Neural crest cell (in vitro differentiated cells): ENCODE measurements at regions not wholly inside any gene's neighbourhood (a gene's known extent, or its start where the extent isn't known, plus 50 kb on each side); places are given as distances from the start of the nearest gene placed in this dataset.
A peak's percentile ranks its signal among the peaks of the same experiment; 100 is the strongest.

ENCODE experiments used
- DNase-seq: peaks from one replicate; pipeline ENCODE4 v3.0.0; 2021; ENCODE audit warnings: low read depth, mixed read lengths, low spot score
- H3K27ac Mint-ChIP-seq: one replicate; pipeline ENCODE4 v1.8.0; 2021; ENCODE audit warnings: mild to moderate bottlenecking, mixed read lengths; ENCODE audit not compliant: unreplicated experiment
- H3K27me3 Mint-ChIP-seq: 2 replicates; pipeline ENCODE4 v1.8.0; 2021; ENCODE audit warnings: low read depth, mild to moderate bottlenecking, mixed read lengths
- H3K36me3 Mint-ChIP-seq: 2 replicates; pipeline ENCODE4 v1.8.0; 2021; ENCODE audit warnings: low read depth, mild to moderate bottlenecking, mixed read lengths
- H3K4me1 Mint-ChIP-seq: 2 replicates; pipeline ENCODE4 v1.8.0; 2021; ENCODE audit warnings: mixed read lengths
- H3K4me3 Mint-ChIP-seq: one replicate; pipeline ENCODE4 v1.8.0; 2021; ENCODE audit warnings: mild to moderate bottlenecking, mixed read lengths
- H3K9me3 Mint-ChIP-seq: 2 replicates; pipeline ENCODE4 v1.8.0; 2021; ENCODE audit warnings: mixed read lengths
- CTCF ChIP-seq: fragments of 200-600 bp; sonication (generic); conservative IDR thresholded peaks from 2 replicates; pipeline ENCODE4 v1.5.0; 2021; ENCODE audit warnings: antibody characterized with exemption, mild to moderate bottlenecking

- no peak for DNase-seq
- Mint-ChIP-seq H3K36me3 (no peaks in the 10 kb centered on the region), H3K4me1 (peaks cover 54% of the 10 kb centered on the region), H3K4me3 (no peak overlapping the region), H3K9me3 (peaks cover 2% of the 10 kb centered on the region), H3K27ac (no peak overlapping the region), H3K27me3 (no peaks in the 10 kb centered on the region)
- no peak for TF ChIP-seq CTCF
Measured at GRCh38 chrX:140297273-140297672, 207.6 kb downstream of the SOX3 start.

GRCh38 chrX:140292961-140293360 is 211.9 kb downstream of the SOX3 start:
- no peak overlapping the region for H3K4me3 Mint-ChIP-seq
- no peak overlapping the region for H3K27ac Mint-ChIP-seq
- TF ChIP-seq CTCF, result no peak
- H3K27me3 Mint-ChIP-seq, result no peaks in the 10 kb centered on the region
- DNase-seq, result no peak
- H3K9me3 Mint-ChIP-seq, result peaks cover 8% of the 10 kb centered on the region
- H3K4me1 Mint-ChIP-seq, result peaks cover 39% of the 10 kb centered on the region
- peaks cover 5% of the 10 kb centered on the region for H3K36me3 Mint-ChIP-seq

- Mint-ChIP-seq H3K9me3 (peaks cover 8% of the 10 kb centered on the region), H3K4me1 (peaks cover 32% of the 10 kb centered on the region), H3K4me3 (no peak overlapping the region), H3K36me3 (peaks cover 5% of the 10 kb centered on the region), H3K27me3 (no peaks in the 10 kb centered on the region), H3K27ac (no peak overlapping the region)
- TF ChIP-seq CTCF, result no peak
- no peak for DNase-seq
Measured at GRCh38 chrX:140292188-140292587, 212.7 kb downstream of the SOX3 start.

GRCh38 chrX:140274811-140275525 is 229.9 kb downstream of the SOX3 start:
- peaks cover 21% of the 10 kb centered on the region for H3K9me3 Mint-ChIP-seq
- H3K27me3 Mint-ChIP-seq, result no peaks in the 10 kb centered on the region
- H3K27ac Mint-ChIP-seq, result peak overlapping the region; percentile 83
- peaks cover 29% of the 10 kb centered on the region for H3K4me1 Mint-ChIP-seq
- no peak for TF ChIP-seq CTCF
- H3K36me3 Mint-ChIP-seq, result peaks cover 15% of the 10 kb centered on the region
- no peak for DNase-seq
- peak overlapping the region; percentile 21 for H3K4me3 Mint-ChIP-seq

DNA sequence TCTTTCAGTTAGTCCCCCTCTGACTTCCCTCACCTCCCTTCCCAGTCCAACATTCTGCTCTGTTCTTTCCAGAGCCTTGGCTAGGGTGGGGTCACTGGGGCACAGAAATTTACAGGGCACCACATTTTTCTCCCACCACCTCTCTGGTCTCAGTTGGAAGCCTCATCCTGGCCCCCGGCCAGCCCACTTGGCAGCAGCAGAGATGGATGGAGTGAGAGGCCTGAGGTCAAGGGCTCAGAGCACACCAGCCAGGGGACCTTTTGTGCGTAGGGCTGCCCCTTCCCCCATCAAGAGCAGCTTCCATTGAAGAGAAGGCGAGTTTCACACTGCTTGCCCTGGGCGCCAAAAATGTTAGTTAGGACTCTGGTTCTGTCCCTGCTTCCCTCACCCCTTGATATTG is 230.9 kb downstream of the SOX3 start:
- Mint-ChIP-seq H3K4me3 (peak overlapping the region; percentile 21), H3K27ac (no peak overlapping the region), H3K27me3 (no peaks in the 10 kb centered on the region), H3K36me3 (peaks cover 21% of the 10 kb centered on the region), H3K9me3 (peaks cover 20% of the 10 kb centered on the region), H3K4me1 (peaks cover 29% of the 10 kb centered on the region)
- no peak for TF ChIP-seq CTCF
- DNase-seq, result no peak
